ENCODE measurements at regions not wholly inside any gene's neighbourhood (a gene's known extent, or its start where the extent isn't known, plus 50 kb on each side); places are given as distances from the start of the nearest gene placed in this dataset.
"Not testable (repeated sequence)": the region's sequence is repeated elsewhere in the genome, so short reads cannot be mapped to it uniquely, and the experiment has no call there.

- no peak for DNase-seq (ENCODE audit: low read depth in 2 of 2)
Measured at GRCh38 chr3:86561215-86561614, 429.7 kb downstream of the VGLL3 start.

- no peak for DNase-seq (ENCODE audit: low read depth in 2 of 2)
Measured at GRCh38 chr3:86554383-86554782, 436.6 kb downstream of the VGLL3 start.

- DNase-seq (ENCODE audit: low read depth in 2 of 2): no peak
Measured at GRCh38 chr3:86547692-86548091, 443.3 kb downstream of the VGLL3 start.

- DNase-seq (ENCODE audit: low read depth in 2 of 2): no peak
Measured at GRCh38 chr3:86537171-86537570, 453.8 kb downstream of the VGLL3 start.

DNA sequence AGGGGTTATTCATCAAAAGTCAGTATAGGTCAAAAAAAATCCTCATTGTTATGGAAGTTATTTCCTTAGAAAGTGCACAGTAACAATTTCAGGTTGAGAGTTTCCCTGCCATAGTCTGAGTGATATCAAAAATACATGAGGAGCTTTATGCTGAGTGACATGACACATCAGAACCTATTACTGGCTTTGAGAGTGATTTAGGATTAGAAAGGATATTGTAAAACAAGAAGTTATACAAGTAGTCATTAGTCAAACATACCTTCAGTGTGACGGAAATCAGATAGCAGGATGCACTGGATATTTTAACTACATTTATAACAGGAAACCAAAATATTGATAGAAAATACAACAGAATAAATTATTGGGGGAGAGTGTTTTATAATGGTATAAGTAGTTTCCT, 471.1 kb downstream of the VGLL3 start:
- DNase-seq (ENCODE audit: low read depth in 2 of 2): no peak

DNA sequence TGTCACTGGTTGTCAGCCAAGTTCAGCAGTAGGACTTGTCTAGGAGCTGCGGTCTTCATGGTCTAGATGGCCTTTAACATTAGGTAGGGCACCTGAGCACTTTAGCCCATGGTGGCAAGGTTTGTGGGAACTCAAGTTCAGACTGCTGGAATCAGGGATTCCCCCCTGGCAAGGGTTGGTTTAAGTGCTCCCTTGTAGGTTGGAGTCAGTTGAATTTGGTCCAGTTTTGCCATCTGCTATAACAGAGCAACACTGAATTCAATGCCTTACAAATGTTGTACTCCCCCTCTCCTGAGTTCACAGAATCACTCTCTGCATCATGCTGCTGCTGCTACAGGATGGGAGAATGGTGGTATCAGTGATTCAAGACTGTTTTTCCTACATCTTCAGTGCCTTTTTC, 509.3 kb downstream of the VGLL3 start:
- DNase-seq (ENCODE audit: low read depth in 2 of 2): no peak

- no peak for DNase-seq (ENCODE audit: low read depth in 2 of 2)
Measured at GRCh38 chr3:86481031-86481430, 509.9 kb downstream of the VGLL3 start.

DNA sequence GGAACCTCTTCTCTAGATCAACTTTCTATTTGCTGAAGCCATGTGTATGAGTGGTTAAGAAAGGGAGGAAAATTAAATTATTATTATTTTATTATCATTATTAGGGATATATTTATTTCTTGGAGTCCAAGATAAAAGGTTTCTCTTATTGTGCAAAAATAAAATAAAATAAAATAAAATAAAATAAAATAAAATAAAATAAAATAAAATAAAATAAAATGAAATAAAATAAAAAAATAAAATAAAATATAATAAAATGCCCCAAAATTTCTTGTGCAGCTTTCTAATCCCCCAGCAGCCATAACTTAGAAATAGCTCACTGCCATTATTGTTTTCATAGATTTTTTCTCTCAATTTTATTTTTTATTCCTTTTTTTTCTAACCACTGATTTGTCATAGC, 526.8 kb downstream of the VGLL3 start:
- DNase-seq (ENCODE audit: low read depth in 2 of 2): no peak

- DNase-seq (ENCODE audit: low read depth in 2 of 2): no peak
Measured at GRCh38 chr3:86451749-86452148, 539.2 kb downstream of the VGLL3 start.

- no peak for DNase-seq (ENCODE audit: low read depth in 2 of 2)
Measured at GRCh38 chr3:86438544-86438943, 552.4 kb downstream of the VGLL3 start.

DNA sequence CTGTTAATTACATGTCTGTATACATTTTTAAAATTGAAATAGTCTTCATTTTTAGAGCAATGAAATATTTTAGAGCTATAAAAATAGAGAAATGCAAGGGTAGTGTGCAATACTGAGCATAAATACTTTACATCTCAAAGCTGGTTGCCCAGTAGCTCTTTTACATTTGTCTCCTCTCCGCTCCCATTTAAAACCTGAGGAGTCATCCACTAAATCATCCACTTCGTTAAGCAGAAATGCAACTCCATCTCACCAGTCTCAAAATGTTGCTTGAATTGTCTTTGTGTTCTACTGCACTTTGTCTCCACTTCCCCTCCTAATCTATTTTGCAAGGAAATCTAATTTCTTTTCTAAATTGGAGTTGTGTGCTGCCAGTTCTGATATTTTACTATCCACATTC, 563.6 kb downstream of the VGLL3 start:
- no peak for DNase-seq (ENCODE audit: low read depth in 2 of 2)

DNA sequence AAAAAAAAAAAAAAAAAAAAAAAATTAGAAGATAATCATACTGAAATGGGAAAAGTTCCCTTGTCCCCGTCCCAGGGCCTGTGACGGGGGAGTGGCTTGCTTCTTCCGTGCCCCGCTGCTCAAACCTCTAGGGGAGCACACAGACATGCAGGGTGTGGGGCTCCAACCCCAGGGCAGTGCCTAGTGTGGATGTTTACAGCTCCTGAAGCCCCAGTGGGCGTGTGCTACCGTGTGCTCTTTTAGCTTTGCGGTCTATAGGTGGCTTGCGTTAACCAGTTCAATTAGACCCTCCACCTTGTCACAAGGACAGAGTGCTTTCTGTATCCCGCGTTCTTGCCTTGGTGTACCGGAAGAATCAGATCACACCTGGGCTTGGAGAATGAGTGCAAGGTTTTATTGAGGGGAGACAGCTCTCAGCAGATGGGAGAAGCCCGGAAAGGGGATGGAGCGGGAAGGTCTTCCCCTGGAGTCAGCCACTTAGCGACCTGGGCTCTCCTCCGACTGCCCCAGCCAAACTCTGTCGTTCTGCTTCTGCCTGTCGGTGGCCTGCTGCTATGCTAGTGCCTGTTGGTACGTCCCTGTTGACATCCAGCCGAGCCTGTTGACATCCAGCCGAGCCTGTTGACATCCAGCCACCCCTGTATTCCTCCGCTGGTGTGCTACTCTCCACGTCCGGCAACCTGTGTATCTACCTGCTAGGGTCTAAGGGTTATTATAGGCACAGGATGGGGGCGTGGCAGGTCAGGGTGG, 569.8 kb downstream of the VGLL3 start:
- no peak for DNase-seq (ENCODE audit: low read depth in 2 of 2)

DNA sequence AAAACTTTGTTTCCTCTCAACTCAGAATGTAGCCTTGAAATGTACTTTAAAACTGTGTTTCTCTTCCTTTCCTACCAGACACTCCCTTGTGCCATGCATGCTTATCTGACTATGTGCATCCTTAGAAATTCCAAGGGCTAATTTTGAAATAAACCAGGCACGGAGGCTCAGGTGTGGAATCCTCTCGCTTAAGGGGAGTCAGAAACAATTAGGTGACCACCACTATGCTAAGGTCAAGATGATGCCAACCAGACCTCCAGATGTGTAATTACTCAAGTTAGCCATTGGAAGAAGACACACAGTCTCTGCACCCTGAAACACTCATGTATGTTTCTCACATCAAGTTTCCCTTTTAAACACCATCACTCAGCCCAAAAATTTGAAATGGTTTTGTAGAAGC, 572.1 kb downstream of the VGLL3 start:
- no peak for DNase-seq (ENCODE audit: low read depth in 2 of 2)

DNA sequence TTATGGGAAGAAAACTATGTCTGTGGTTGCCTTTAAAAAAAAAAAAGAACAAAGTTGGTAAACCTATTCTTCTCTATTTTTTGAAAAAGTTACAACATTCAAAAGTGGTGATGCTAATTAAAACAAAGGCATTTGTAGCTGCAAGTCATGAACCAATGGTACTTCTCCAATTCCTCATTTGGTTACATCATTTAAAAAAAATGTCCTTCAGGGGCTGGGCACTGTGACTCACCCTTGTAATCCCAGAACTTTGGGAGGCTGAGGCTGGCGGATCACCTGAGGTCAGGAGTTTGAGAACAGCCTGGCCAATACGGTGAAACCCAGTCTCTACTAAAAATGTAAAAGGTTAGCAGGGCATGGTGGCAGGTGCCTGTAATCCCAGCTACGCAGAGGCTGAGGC, 574.6 kb downstream of the VGLL3 start:
- DNase-seq (ENCODE audit: low read depth in 2 of 2): no peak

DNA sequence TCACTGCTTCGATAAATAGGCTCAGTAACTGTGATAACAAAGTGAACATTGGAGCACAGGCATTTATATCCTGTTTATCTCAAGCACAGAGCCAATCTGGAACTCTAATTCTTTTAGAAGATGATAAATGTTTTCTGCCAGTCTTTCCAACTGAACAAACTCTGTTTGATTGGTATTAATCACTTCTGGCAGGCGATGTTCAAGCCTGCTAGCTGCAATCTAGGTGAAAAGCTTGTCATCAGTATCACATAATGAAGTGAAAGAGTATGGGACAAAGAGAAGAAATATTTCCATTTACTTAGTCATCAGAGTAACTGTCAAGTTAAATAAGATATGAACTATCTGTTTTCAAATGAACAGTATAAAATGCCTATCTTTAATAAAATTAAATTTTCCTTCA, 577.3 kb downstream of the VGLL3 start:
- DNase-seq (ENCODE audit: low read depth in 2 of 2): no peak

DNA sequence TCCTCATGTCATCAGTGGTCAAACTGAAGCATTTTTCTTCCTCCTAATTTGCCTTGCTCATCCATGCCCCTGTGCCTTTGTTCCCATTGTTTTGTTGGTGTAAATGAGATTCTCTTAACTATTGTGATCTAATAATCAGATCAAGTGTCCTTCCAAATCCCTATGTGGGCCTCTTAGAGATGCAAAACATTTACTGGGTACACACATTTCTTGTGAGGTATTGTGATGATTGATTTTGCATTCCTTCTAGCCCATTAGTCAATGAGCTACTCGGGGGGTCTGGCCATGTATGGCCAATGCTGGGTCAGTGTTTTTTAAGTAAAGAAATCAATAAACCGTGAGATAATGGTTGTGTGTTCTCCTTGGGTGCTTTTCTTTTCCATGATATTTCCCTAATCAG, 580.4 kb downstream of the VGLL3 start:
- DNase-seq (ENCODE audit: low read depth in 2 of 2): no peak

- DNase-seq (ENCODE audit: low read depth in 2 of 2): not testable (repeated sequence)
Measured at GRCh38 chr3:86389759-86390158, 601.2 kb downstream of the VGLL3 start.

DNA sequence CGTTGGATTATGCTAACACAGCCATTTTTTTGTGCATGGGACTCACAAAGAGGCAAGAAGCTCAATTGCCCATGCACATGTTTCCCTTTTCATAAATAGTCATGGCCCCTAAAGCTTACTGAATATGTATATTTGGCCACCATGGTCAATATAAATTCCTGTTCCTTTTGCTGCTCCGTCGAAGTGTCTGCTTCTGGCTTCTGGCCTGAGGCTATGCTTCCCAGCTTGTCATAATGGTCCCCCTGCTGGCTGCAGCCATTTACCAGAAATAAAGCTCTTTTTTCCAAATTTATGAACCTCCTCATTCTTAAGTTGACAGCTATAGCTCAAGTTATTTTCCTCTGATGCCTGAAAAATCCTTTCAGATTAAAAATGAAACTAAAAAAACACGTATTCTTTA, 602.1 kb downstream of the VGLL3 start:
- DNase-seq (ENCODE audit: low read depth in 2 of 2): no peak

DNA sequence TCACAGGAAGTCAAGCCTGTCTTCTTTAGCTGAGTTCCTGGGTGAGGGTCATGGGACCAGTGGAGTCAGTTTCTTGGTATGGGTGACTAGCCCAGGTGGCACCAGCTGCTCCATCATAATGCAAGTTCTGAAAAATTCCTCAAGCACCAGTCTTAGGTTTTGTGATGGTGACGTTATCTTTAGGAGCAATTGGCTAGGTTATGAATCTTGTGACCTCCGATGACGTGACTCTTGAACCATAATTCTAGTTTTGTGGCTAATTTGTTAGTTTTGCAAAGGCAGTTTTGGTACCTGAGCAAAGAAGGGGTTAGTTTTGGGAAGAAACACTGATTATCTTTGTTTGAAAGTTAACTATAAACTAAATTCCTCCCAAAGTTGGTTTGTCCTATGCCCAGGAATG, 608.4 kb downstream of the VGLL3 start:
- DNase-seq (ENCODE audit: low read depth in 2 of 2): no peak

DNA sequence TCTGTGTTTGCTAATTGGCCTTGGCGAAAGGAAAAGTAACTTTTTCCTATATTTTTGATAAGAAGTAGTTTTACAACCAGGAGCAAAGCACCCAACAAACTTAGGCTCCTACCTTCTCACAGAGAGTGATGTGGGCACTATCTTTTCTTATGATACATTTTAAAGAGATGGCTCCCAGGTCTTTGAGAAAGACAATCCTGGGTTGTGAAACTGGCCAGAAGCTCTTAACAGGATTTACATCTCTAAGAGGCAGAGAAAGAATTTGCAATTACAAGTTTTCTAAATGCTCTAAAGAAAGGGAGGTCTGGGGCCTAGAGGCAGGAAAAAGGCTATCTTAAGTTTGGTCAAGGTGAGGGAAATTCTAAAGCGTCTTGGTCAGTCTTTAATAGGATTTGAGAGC, 609.7 kb downstream of the VGLL3 start:
- DNase-seq (ENCODE audit: low read depth in 2 of 2): no peak

DNA sequence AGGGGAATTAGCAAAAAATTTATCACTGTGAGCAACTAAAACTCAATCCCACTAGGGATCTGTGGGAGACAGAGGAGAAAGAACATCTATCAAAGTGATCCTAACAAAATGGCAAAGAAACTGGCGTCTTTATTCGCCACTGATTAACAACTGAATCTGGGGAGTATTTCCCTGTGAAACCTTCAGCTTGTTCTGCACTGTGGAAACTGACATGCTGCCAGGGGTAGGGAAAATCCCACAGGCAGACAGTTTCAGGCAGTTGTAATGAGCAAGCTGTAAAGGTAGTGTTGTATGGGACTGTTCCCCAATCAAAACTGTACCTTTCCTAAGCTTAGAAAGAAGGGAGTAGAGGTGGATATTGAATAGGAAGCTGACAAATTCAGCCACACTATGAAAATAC, 611.7 kb downstream of the VGLL3 start:
- no peak for DNase-seq (ENCODE audit: low read depth in 2 of 2)

DNA sequence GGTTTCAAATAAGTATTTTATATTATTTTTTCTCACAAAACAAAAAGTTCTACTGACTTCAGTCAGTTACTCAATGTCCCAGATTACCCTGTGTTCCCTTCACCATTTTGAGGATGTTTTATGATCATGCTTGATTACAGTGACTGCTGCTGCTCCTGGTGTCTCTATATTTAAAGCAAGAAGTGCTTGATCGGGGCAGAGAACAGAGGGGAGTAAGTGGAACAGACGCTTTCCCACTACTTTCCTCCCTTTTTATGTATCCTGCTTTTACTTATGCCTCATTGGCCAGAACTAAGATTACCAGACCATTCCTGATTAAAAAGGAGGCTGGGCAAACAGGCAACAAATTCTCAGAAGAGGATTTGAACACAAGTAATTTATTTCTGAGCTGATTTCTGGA, 612.1 kb downstream of the VGLL3 start:
- no peak for DNase-seq (ENCODE audit: low read depth in 2 of 2)

DNA sequence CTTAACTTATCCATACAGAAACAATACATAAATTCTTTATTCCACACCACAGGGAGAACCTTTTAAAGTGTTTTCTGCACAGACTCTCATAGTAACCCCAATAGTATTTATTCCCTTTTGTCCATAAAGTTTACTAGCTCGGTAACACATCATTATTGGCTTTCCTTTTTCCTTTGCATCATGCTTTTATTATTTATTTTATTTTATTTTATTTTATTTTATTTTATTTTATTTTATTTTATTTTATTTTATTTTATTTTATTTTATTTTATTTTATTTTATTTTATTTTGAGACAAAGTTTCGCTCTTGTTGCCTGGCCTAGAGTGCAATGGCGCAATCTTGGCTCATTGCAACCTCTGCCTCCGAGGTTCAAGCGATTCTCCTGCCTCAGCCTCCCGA, 655.4 kb downstream of the VGLL3 start:
- DNase-seq (ENCODE audit: low read depth in 2 of 2): not testable (repeated sequence)

GRCh38 chr3:86333636-86334035, 657.3 kb downstream of the VGLL3 start:
- no peak for DNase-seq (ENCODE audit: low read depth in 2 of 2)

Data from fibroblast of skin of left biceps (primary cell).